H1 (cell line): ENCODE measurements at regions not wholly inside any gene's neighbourhood (a gene's known extent, or its start where the extent isn't known, plus 50 kb on each side); places are given as distances from the start of the nearest gene placed in this dataset.

Experiments used
- CTCF ChIA-PET: fragments of 300-600 bp; sonication (Branson Sonifier 250); formaldehyde crosslinking; loops from one replicate; lab custom pipeline; 2021; ENCODE audit not compliant: partially characterized antibody; lab: Charles Lee
- POLR2A ChIA-PET: fragments of 300-600 bp; sonication (Branson Sonifier 250); formaldehyde crosslinking; loops from one replicate; lab custom pipeline; 2021; ENCODE audit warnings: inconsistent platforms; ENCODE audit not compliant: partially characterized antibody; lab: Charles Lee
- DNase-seq, 2 experiments: peaks; one replicate each; pipeline versions ENCODE4 v3.0.0 to v3.0.0-alpha.2; 2010 to 2022; ENCODE audit warnings: low spot score in 2 of 2, low read depth in 1 of 2, mixed read lengths in 1 of 2
- FAIRE-seq: peaks from 2 replicates; lab custom pipeline; 2011; peaks lifted over from hg19 to GRCh38; lab: Jason Lieb, UNC
- H2AFZ ChIP-seq: 2 replicates; pipeline ENCODE4 v1.8.1; 2012; ENCODE audit warnings: low read length, inconsistent platforms
- H2AK5ac ChIP-seq: 2 replicates; pipeline ENCODE4 v1.6.1; 2013; ENCODE audit warnings: low read depth, low read length
- H2BK120ac ChIP-seq: replicated peaks from 2 replicates; pipeline ENCODE3; 2013; ENCODE audit warnings: low read depth, low read length, inconsistent platforms
- H2BK12ac ChIP-seq: 2 replicates; pipeline ENCODE4 v1.6.1; 2013; ENCODE audit warnings: low read depth, low read length
- H2BK15ac ChIP-seq: 2 replicates; pipeline ENCODE4 v1.6.1; 2013; ENCODE audit warnings: low read length
- H2BK20ac ChIP-seq: 2 replicates; pipeline ENCODE4 v1.6.1; 2013; ENCODE audit warnings: low read length
- H2BK5ac ChIP-seq: 2 replicates; pipeline ENCODE4 v1.6.1; 2013; ENCODE audit warnings: low read depth, low read length
- H3K14ac ChIP-seq: 2 replicates; pipeline ENCODE4 v1.6.1; 2013; ENCODE audit warnings: inconsistent platforms; ENCODE audit not compliant: insufficient read length
- H3K18ac ChIP-seq: 2 replicates; pipeline ENCODE4 v1.6.1; 2013; ENCODE audit warnings: low read length; ENCODE audit errors: extremely low read depth
- H3K23ac ChIP-seq: 2 replicates; pipeline ENCODE4 v1.6.1; 2013; ENCODE audit warnings: inconsistent platforms; ENCODE audit not compliant: insufficient read length
- H3K23me2 ChIP-seq: 2 replicates; pipeline ENCODE4 v1.6.1; 2013; ENCODE audit warnings: low read depth, low read length
- H3K27ac ChIP-seq: 2 replicates; pipeline ENCODE4 v1.6.1; 2011; ENCODE audit warnings: low read depth, low read length, inconsistent platforms
- H3K27me3 ChIP-seq, 4 experiments: replicated peaks in 1 of 4; 1 replicate in 1 of 4; 2 replicates in 3 of 4; pipeline versions ENCODE4 v1.6.1 to v1.8.1; 2011 to 2013; ENCODE audit warnings: low read length in 3 of 4, mild to moderate bottlenecking in 3 of 4, inconsistent platforms in 2 of 4, mixed read lengths in 2 of 4, moderate library complexity in 1 of 4; ENCODE audit not compliant: control insufficient read depth in 3 of 4, insufficient read depth in 3 of 4; ENCODE audit errors: extremely low read depth in 1 of 4
- H3K36me3 ChIP-seq, 4 experiments: 2 replicates each; pipeline versions ENCODE4 v1.6.1 to v1.8.1; 2011 to 2013; ENCODE audit warnings: mild to moderate bottlenecking in 4 of 4, low read length in 3 of 4, moderate library complexity in 2 of 4, control low read depth in 1 of 4, inconsistent platforms in 1 of 4; ENCODE audit not compliant: insufficient read depth in 4 of 4, control insufficient read depth in 2 of 4
- H3K4ac ChIP-seq: replicated peaks from 2 replicates; pipeline ENCODE3; 2013; ENCODE audit warnings: low read length, low read depth, mixed read lengths, inconsistent platforms; ENCODE audit not compliant: insufficient read length
- H3K4me1 ChIP-seq, 4 experiments: replicated peaks in 1 of 4; 1 replicate in 1 of 4; 2 replicates in 3 of 4; pipeline versions ENCODE4 v1.6.1 to v1.8.1; 2011 to 2013; ENCODE audit warnings: low read length in 3 of 4, inconsistent platforms in 2 of 4, mixed read lengths in 1 of 4; ENCODE audit not compliant: insufficient read depth in 4 of 4, control insufficient read depth in 3 of 4
- H3K4me2 ChIP-seq, 2 experiments: 2 replicates each; pipeline versions ENCODE4 v1.6.1 to v1.8.1; 2011 to 2013; ENCODE audit warnings: low read depth in 2 of 2, low read length in 2 of 2, control low read depth in 1 of 2, inconsistent platforms in 1 of 2, mild to moderate bottlenecking in 1 of 2; ENCODE audit not compliant: insufficient read depth in 1 of 2
- H3K4me3 ChIP-seq, 4 experiments: fragments of 200-600, 300-600 bp in 1 of 4; sonication (generic), shearing (Covaris generic), sonication (Bioruptor Twin) in 1 of 4; 2 replicates each; pipeline versions ENCODE4 v1.5.1 to v1.8.1; 2011 to 2016; ENCODE audit warnings: low read length in 4 of 4, low read depth in 3 of 4, control low read depth in 2 of 4, inconsistent platforms in 2 of 4, mild to moderate bottlenecking in 2 of 4, mixed read lengths in 1 of 4, moderate library complexity in 1 of 4; ENCODE audit not compliant: insufficient read depth in 2 of 4; ENCODE audit errors: extremely low read depth in 1 of 4
- H3K56ac ChIP-seq: replicated peaks from 2 replicates; pipeline ENCODE3; 2013; ENCODE audit warnings: low read depth, mild to moderate bottlenecking, mixed read lengths, low read length, inconsistent platforms; ENCODE audit not compliant: insufficient read length
- H3K79me1 ChIP-seq: 2 replicates; pipeline ENCODE4 v1.6.1; 2013; ENCODE audit warnings: low read depth, low read length, control low read depth
- H3K79me2 ChIP-seq, 2 experiments: 2 replicates each; pipeline versions ENCODE4 v1.6.1 to v1.8.1; 2012 to 2013; ENCODE audit warnings: low read length in 2 of 2, mild to moderate bottlenecking in 2 of 2, inconsistent platforms in 1 of 2; ENCODE audit not compliant: insufficient read depth in 2 of 2, control insufficient read depth in 1 of 2
- H3K9ac ChIP-seq, 4 experiments: replicated peaks in 1 of 4; 1 replicate in 1 of 4; 2 replicates in 3 of 4; pipeline versions ENCODE4 v1.6.1 to v1.8.1; 2011 to 2013; ENCODE audit warnings: low read depth in 3 of 4, low read length in 3 of 4, control low read depth in 2 of 4, mild to moderate bottlenecking in 2 of 4, moderate library complexity in 2 of 4, inconsistent platforms in 1 of 4; ENCODE audit errors: extremely low read depth in 1 of 4
- H3K9me3 ChIP-seq, 2 experiments: 2 replicates each; pipeline versions ENCODE4 v1.6.1 to v1.8.1; 2012 to 2013; ENCODE audit warnings: mild to moderate bottlenecking in 2 of 2, moderate library complexity in 2 of 2, control low read depth in 1 of 2, inconsistent platforms in 1 of 2, low read depth in 1 of 2, low read length in 1 of 2, mixed read lengths in 1 of 2; ENCODE audit not compliant: insufficient read depth in 2 of 2
- H4K20me1 ChIP-seq, 2 experiments: replicated peaks in 1 of 2; 2 replicates each; pipeline versions ENCODE3 to v1.8.1; 2011 to 2013; ENCODE audit warnings: inconsistent platforms in 2 of 2, low read length in 2 of 2, mild to moderate bottlenecking in 1 of 2; ENCODE audit not compliant: insufficient read depth in 2 of 2, control insufficient read depth in 1 of 2
- H4K5ac ChIP-seq: 2 replicates; pipeline ENCODE4 v1.6.1; 2013; ENCODE audit warnings: low read length, low read depth, mixed read lengths, inconsistent platforms; ENCODE audit not compliant: insufficient read length
- H4K8ac ChIP-seq: 2 replicates; pipeline ENCODE4 v1.8.0; 2013; ENCODE audit warnings: mild to moderate bottlenecking, moderate library complexity, low read length, inconsistent platforms; ENCODE audit not compliant: insufficient read depth; ENCODE audit errors: extremely low read depth
- H4K91ac ChIP-seq: replicated peaks from 2 replicates; pipeline ENCODE3; 2013; ENCODE audit warnings: low read length, mixed read lengths, inconsistent platforms; ENCODE audit not compliant: insufficient read length
- BRCA1 ChIP-seq: IDR thresholded peaks from 2 replicates; pipeline ENCODE4 v1.6.1; 2012; ENCODE audit warnings: low read depth, low read length, improper control_type of control experiment
- JUN ChIP-seq: IDR thresholded peaks from 2 replicates; pipeline ENCODE4 v1.6.1; 2011; ENCODE audit warnings: low read depth, mild to moderate bottlenecking, improper control_type of control experiment, low read length
- KDM5A ChIP-seq: fragments of 200-600 bp; IDR thresholded peaks from 2 replicates; pipeline ENCODE4 v1.7.1; 2012; ENCODE audit warnings: mild to moderate bottlenecking, low read length, inconsistent platforms, mixed read lengths
- POLR2A ChIP-seq, 2 experiments: IDR thresholded peaks; 1 replicate in 1 of 2; 2 replicates in 1 of 2; pipeline ENCODE4 v1.6.1; 2011; ENCODE audit warnings: low read depth in 2 of 2, low read length in 2 of 2, mild to moderate bottlenecking in 2 of 2; ENCODE audit errors: control extremely low read depth in 1 of 2
- WGBS, 2 experiments: shearing (Covaris generic) in 1 of 2; methylation state at CpG; one replicate each; pipeline versions ENCODE4 v1.1.6 to v1.1.7; 2013 to 2015; ENCODE audit warnings: low lambda C conversion rate in 2 of 2, mixed read lengths in 2 of 2, inconsistent platforms in 1 of 2, low coverage in 1 of 2, missing lambda C conversion rate in 1 of 2; ENCODE audit not compliant: insufficient replicate concordance in 2 of 2, insufficient coverage in 1 of 2, insufficient read length in 1 of 2; ENCODE audit errors: extremely low coverage in 1 of 2, missing lambda C conversion rate in 1 of 2; 5-methylcytosine and 5-hydroxymethylcytosine counted together
- TF ChIP-seq, protein P1 (sequence below): IDR thresholded peaks from 2 replicates; pipeline ENCODE4 v1.6.1; 2012; ENCODE audit warnings: inconsistent platforms

DNA sequence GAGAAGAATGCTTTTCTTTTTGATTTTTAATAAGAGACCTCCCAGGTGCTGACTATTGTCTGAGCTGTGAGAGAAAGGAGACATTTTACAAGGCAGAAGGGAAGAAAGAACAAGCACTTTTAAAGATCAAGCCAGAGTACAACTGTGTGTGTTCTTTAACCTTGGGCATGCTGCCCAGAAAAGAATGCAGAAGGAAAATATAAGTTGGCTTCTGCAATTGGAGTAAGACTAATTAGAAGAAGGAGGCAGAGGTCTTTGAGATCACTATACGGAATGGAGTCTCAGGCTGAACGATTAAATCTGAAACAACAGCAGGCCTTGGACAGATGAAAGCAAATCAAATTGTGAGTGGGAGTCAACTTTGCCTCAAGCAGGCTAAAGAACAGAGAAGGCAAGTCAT, 230.5 kb downstream of the ATP23 start:
- Histone ChIP-seq H3K4ac (no peak overlapping the region), H3K23ac (no peak overlapping the region), H2AK5ac (no peak overlapping the region), H3K23me2 (no peaks in the 10 kb centered on the region), H3K4me1 (peaks cover 0 to 5% (median 1%) of the 10 kb centered on the region in 4 experiments; a peak in 1 of 7 replicates), H4K20me1 (no peaks in the 10 kb centered on the region), H3K79me1 (no peaks in the 10 kb centered on the region), H3K79me2 (no peaks in the 10 kb centered on the region), H2BK20ac (no peak overlapping the region), H4K8ac (no peak overlapping the region), H3K27ac (no peak overlapping the region), H3K18ac (no peak overlapping the region), H2BK15ac (no peak overlapping the region), H3K14ac (no peak overlapping the region), H3K56ac (no peak overlapping the region), H2BK5ac (no peak overlapping the region), H2BK12ac (no peak overlapping the region), H3K36me3 (no peaks in the 10 kb centered on the region)
- DNase-seq = no peak
- FAIRE-seq = no peak
- TF ChIP-seq KDM5A (no peak), POLR2A (IDR thresholded peaks at IDR 0.05; ENCODE audit: control extremely low read depth in 1 of 2, low read depth in 2 of 2, low read length in 2 of 2) (no peak), JUN (no peak), BRCA1 (no peak)
- TF ChIP-seq, protein P1, sequence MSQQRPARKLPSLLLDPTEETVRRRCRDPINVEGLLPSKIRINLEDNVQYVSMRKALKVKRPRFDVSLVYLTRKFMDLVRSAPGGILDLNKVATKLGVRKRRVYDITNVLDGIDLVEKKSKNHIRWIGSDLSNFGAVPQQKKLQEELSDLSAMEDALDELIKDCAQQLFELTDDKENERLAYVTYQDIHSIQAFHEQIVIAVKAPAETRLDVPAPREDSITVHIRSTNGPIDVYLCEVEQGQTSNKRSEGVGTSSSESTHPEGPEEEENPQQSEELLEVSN = no peak
- TF ChIP-seq, all 59 proteins: peak for 0
- Histone ChIP-seq H3K9me3 (no peaks in the 10 kb centered on the region), H2AFZ (no peak overlapping the region), H3K9ac (no peak overlapping the region; a peak in 1 of 7 replicates), H4K5ac (no peak overlapping the region), H3K27me3 (no peaks in the 10 kb centered on the region), H3K4me3 (no peak overlapping the region), H3K4me2 (no peak overlapping the region), H4K91ac (no peak overlapping the region), H2BK120ac (no peak overlapping the region)
- ChIA-PET POLR2A (no interaction called here), CTCF (interaction anchor here (1.1 kb wide), 1 partner anchor 189 kb away, joined by 3 read pairs; no protein-coding TSS in a partner anchor)
- 94% methylated on average over 2 of the region's 2 CpGs; no CpG with 5 or more reads in 1 of the 2 experiments for WGBS, 2 experiments
